ENCODE measurements at regions not wholly inside any gene's neighbourhood (a gene's known extent, or its start where the extent isn't known, plus 50 kb on each side); places are given as distances from the start of the nearest gene placed in this dataset.

GRCh38 chr13:112247471-112248405, 128.4 kb upstream of the SPACA7 start:
- Histone ChIP-seq H3K4me1 (ENCODE audit: control insufficient read depth, extremely low read depth, insufficient read depth, low read length) (no peaks in the 10 kb centered on the region), H3K9me1 (replicated peaks; ENCODE audit: control insufficient read depth, extremely low read depth, insufficient read depth, low read length) (no peaks in the 10 kb centered on the region), H3K4me2 (ENCODE audit: insufficient read depth, low read length) (no peak overlapping the region), H3K27me3 (ENCODE audit: control insufficient read depth in 2 of 2, insufficient read depth in 2 of 2, low read length in 2 of 2) (no peaks in the 10 kb centered on the region), H3K4me3 (replicated peaks in 1 of 3; ENCODE audit: insufficient read depth in 1 of 3, low read depth in 1 of 3, low read length in 3 of 3) (no peak overlapping the region), H4K20me1 (replicated peaks; ENCODE audit: control insufficient read depth, extremely low read depth, insufficient read depth, low read length) (no peaks in the 10 kb centered on the region), H3K9me3 (replicated peaks; ENCODE audit: control insufficient read depth, insufficient read depth, low read length) (no peaks in the 10 kb centered on the region), H3K79me2 (ENCODE audit: control insufficient read depth, insufficient read depth, low read length) (no peaks in the 10 kb centered on the region), H3K36me3 (ENCODE audit: control insufficient read depth in 2 of 2, extremely low read depth in 1 of 2, insufficient read depth in 2 of 2, low read length in 2 of 2) (no peaks in the 10 kb centered on the region), H3K27ac (ENCODE audit: insufficient read depth, low read depth, low read length) (no peak overlapping the region), H2AFZ (ENCODE audit: low read depth, low read length) (no peak overlapping the region), H3K9ac (replicated peaks; ENCODE audit: extremely low read depth, insufficient read depth, low read length) (no peak overlapping the region)
- ChIA-PET POLR2A (no interaction called here), CTCF (no interaction called here)
- no peak for DNase-seq (ENCODE audit: low read depth, low spot score)
- intact Hi-C loops (cut with micrococcal nuclease) (no loop called here), dilution Hi-C loops (cut with MboI; ENCODE audit: extremely low pct_ligation_motif_present, low sequenced_read_pairs) (no loop called here)
- FAIRE-seq = no peak
- TF ChIP-seq JUN (IDR thresholded peaks at IDR 0.05; ENCODE audit: borderline replicate concordance, insufficient read depth, insufficient read length, low read depth) (no peak), GATA2 (IDR thresholded peaks at IDR 0.05; ENCODE audit: insufficient read depth, insufficient read length, low read depth, low read length) (no peak), FOS (IDR thresholded peaks at IDR 0.05; ENCODE audit: borderline replicate concordance, insufficient read depth, low read length) (no peak), MYC (IDR thresholded peaks at IDR 0.05; ENCODE audit: low read depth, low read length) (no peak), EZH2 (IDR thresholded peaks at IDR 0.05; ENCODE audit: borderline replicate concordance, low read depth, low read length, severe bottlenecking) (no peak), POLR2A (IDR thresholded peaks at IDR 0.05; ENCODE audit: low read depth, low read length) (no peak), POLR2AphosphoS5 (IDR thresholded peaks at IDR 0.05; ENCODE audit: insufficient read depth, low read depth, low read length) (no peak)
- TF ChIP-seq, protein P1, sequence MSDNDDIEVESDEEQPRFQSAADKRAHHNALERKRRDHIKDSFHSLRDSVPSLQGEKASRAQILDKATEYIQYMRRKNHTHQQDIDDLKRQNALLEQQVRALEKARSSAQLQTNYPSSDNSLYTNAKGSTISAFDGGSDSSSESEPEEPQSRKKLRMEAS (IDR thresholded peaks at IDR 0.05; ENCODE audit: insufficient read depth, insufficient read length) = no peak
- no TSS peak for BruUV-seq (replicated peaks)
